ENCODE measurements at regions not wholly inside any gene's neighbourhood (a gene's known extent, or its start where the extent isn't known, plus 50 kb on each side); places are given as distances from the start of the nearest gene placed in this dataset.

GRCh38 chr22:44387486-44387885 is 74.7 kb upstream of the SHISAL1 start:
- no peak for DNase-seq (ENCODE audit: low spot score)

GRCh38 chr22:44386386-44387035 is 73.8 kb upstream of the SHISAL1 start:
- DNase-seq (ENCODE audit: low spot score): no peak

- no peak for DNase-seq (ENCODE audit: low spot score)
Measured at GRCh38 chr22:44385781-44386180, 73.0 kb upstream of the SHISAL1 start.

- DNase-seq (ENCODE audit: low spot score): no peak
Measured at GRCh38 chr22:44385296-44385610, 72.5 kb upstream of the SHISAL1 start.

GRCh38 chr22:44384563-44385295 is 72.0 kb upstream of the SHISAL1 start:
- no peak for DNase-seq (ENCODE audit: low spot score)

GRCh38 chr22:44383652-44384562 is 71.2 kb upstream of the SHISAL1 start:
- no peak for DNase-seq (ENCODE audit: low spot score)

GRCh38 chr22:44383064-44383575 is 70.4 kb upstream of the SHISAL1 start:
- no peak for DNase-seq (ENCODE audit: low spot score)

- DNase-seq (ENCODE audit: low spot score): no peak
Measured at GRCh38 chr22:44382116-44383038, 69.6 kb upstream of the SHISAL1 start.

- DNase-seq (ENCODE audit: low spot score): no peak
Measured at GRCh38 chr22:44381761-44382115, 69.0 kb upstream of the SHISAL1 start.

GRCh38 chr22:44380756-44381486 is 68.2 kb upstream of the SHISAL1 start:
- DNase-seq (ENCODE audit: low spot score): peak; percentile 54

- no peak for DNase-seq (ENCODE audit: low spot score)
Measured at GRCh38 chr22:44379817-44380755, 67.3 kb upstream of the SHISAL1 start.

- no peak for DNase-seq (ENCODE audit: low spot score)
Measured at GRCh38 chr22:44378380-44378779, 65.6 kb upstream of the SHISAL1 start.

- DNase-seq (ENCODE audit: low spot score): no peak
Measured at GRCh38 chr22:44375451-44375850, 62.7 kb upstream of the SHISAL1 start.

- no peak for DNase-seq (ENCODE audit: low spot score)
Measured at GRCh38 chr22:44373234-44373633, 60.5 kb upstream of the SHISAL1 start.

- no peak for DNase-seq (ENCODE audit: low spot score)
Measured at GRCh38 chr22:44372611-44373010, 59.9 kb upstream of the SHISAL1 start.

GRCh38 chr22:44371741-44372525 is 59.2 kb upstream of the SHISAL1 start:
- no peak for DNase-seq (ENCODE audit: low spot score)

GRCh38 chr22:44369916-44370801 is 57.4 kb upstream of the SHISAL1 start:
- no peak for DNase-seq (ENCODE audit: low spot score)

GRCh38 chr22:44369293-44369661 is 56.5 kb upstream of the SHISAL1 start:
- no peak for DNase-seq (ENCODE audit: low spot score)

Measured in AG20443 (cell line).